Activated T-cell treated with anti-CD3 and anti-CD28 coated beads, Interleukin-2, amount 50 U/mL, for 48 hours (primary cell): ENCODE measurements at regions not wholly inside any gene's neighbourhood (a gene's known extent, or its start where the extent isn't known, plus 50 kb on each side); places are given as distances from the start of the nearest gene placed in this dataset.
"Not testable (repeated sequence)": the region's sequence is repeated elsewhere in the genome, so short reads cannot be mapped to it uniquely, and the experiment has no call there.

Experiments used
- DNase-seq, 2 experiments: peaks; one replicate each; pipeline ENCODE4 v3.0.0-alpha.2; 2020

DNA sequence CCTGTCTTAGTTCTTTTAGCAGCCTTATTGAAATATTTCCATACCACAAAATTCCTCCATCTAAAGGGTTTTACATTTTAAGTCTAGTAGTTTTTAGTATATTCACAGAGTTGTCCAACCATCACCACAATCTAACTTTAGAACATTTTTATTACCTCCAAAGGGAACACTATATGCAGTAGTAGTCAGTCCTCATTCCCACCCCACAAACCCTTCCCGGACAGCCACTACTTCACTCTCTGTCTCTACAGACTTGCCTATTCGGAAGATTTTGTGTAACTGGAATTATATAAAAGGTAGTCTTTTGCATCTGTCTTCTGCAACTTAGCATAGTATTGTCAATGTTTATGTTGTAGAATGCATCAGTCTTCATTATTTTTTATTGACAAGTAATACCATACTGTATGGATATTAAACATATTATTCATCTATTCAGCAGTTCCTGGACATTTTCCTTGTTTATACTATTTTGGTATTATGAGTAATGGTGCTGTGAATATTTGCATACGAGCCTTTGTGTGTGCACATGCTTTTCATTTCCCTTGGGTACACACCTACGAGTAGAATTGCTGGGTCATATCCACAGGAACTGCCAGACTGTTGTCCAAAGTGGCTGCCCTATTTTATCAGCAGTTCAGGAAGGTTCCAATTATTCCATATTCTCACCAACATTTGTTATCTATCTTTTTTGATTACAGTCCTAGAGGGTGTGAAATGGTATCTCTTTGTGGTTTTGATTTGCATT lies 60.9 kb upstream of the LANCL2 start:
- no peak for DNase-seq

- DNase-seq, result no peak
Measured at GRCh38 chr7:55305135-55305534, 60.0 kb upstream of the LANCL2 start.

GRCh38 chr7:55306331-55306730 lies 58.8 kb upstream of the LANCL2 start:
- DNase-seq, result no peak

DNA sequence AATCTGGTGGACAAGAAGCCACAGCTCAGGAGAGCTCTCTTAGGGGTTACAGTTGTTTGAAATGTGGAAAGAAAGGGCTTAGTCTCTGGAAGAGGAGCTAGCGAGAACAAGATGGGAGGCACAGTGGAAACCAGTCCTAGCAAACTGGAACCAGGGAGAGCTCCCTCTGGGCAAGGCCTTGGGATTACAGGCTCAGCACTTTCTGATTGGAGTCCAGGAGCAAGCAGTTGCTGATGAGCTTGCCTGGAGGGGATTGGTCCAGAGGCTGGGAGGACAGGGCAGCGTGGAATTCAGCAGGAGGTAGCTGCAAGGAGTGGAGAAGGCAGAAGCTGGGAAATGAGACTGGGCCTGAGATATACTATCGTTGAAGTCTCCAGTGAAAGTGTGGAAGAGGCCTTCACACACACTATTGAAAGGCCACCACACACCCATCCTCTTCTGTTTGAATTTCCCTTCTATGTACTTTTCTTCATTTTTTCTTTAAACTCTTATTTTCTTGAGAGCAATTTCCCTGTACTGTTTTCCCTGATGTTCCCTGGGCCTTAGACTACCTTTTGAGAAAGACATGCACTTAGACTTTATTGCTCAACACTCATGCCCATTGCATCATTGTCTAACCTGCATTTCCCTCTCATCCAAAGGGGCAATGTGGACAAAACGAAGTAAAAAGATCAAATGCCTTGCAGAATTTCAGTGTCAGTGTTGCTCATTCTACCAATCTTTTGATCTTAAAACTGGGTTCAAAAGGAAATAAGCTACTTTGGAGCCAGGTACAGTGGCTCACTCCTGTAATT lies 57.8 kb upstream of the LANCL2 start:
- DNase-seq, result no peak

- no peak for DNase-seq
Measured at GRCh38 chr7:55308186-55308929, 56.8 kb upstream of the LANCL2 start.

GRCh38 chr7:55309040-55309991 lies 55.8 kb upstream of the LANCL2 start:
- peak; percentile 77 to 83 for DNase-seq

DNA sequence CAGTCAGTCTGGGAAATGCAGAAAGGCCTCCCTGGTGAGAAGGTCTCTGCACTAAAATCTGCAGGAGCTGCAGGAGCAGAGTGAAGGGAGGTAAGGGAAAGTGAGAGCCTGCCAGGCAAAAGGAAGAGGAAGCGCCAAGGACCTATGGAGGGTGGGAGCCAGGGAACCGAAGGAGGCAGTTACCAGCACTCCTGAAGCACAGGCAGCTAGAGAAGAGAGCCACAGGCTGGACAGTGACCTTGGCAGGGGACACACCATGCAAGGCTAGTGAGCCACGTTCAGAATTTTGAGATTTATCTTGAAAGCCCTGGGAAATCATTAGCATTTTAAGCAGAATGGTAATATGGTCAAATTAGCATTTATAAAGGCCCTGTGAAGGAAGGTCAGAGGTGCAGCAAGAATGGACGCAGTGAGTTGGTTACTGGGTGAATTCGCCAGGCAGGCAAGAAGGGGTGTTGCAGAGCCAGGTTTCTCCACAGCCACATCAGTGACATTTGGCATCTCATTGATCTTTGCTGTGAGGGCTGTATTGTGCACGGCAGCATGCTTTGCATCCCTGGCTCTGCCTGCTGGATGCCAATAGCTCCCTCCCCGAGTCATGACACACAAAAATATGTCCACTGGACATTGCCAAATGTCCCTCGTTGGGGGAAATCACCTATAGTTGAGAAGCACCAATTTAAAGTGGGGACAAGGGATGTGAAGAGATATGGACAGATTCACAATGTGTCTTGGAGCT lies 54.7 kb upstream of the LANCL2 start:
- DNase-seq, result no peak

DNA sequence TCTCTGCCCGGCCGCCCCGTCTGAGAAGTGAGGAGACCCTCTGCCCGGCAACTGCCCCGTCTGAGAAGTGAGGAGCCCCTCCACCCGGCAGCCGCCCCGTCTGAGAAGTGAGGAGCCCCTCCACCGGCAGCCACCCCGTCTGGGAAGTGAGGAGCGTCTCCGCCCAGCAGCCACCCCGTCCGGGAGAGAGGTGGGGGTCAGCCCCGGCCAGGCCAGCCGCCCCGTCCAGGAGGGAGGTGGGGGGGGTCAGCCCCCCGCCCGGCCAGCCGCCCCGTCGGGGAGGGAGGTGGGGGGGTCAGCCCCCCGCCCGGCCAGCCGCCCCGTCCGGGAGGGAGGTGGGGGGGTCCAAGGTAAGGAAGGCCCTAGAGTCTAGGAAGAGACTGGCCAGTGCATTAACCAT lies 53.2 kb upstream of the LANCL2 start:
- not testable (repeated sequence) for DNase-seq

GRCh38 chr7:55313671-55314070 lies 51.5 kb upstream of the LANCL2 start:
- DNase-seq, result not testable (repeated sequence)

- DNase-seq, result no peak
Measured at GRCh38 chr7:55314967-55315366, 50.2 kb upstream of the LANCL2 start.
